Hindlimb muscle (tissue), 1 donor: ENCODE measurements at regions not wholly inside any gene's neighbourhood (a gene's known extent, or its start where the extent isn't known, plus 50 kb on each side); places are given as distances from the start of the nearest gene placed in this dataset.
"Not testable (repeated sequence)": the region's sequence is repeated elsewhere in the genome, so short reads cannot be mapped to it uniquely, and the experiment has no call there.

Experiments used
- DNase-seq: peaks from one replicate; pipeline ENCODE4 v3.0.0-alpha.2; 2013

DNA sequence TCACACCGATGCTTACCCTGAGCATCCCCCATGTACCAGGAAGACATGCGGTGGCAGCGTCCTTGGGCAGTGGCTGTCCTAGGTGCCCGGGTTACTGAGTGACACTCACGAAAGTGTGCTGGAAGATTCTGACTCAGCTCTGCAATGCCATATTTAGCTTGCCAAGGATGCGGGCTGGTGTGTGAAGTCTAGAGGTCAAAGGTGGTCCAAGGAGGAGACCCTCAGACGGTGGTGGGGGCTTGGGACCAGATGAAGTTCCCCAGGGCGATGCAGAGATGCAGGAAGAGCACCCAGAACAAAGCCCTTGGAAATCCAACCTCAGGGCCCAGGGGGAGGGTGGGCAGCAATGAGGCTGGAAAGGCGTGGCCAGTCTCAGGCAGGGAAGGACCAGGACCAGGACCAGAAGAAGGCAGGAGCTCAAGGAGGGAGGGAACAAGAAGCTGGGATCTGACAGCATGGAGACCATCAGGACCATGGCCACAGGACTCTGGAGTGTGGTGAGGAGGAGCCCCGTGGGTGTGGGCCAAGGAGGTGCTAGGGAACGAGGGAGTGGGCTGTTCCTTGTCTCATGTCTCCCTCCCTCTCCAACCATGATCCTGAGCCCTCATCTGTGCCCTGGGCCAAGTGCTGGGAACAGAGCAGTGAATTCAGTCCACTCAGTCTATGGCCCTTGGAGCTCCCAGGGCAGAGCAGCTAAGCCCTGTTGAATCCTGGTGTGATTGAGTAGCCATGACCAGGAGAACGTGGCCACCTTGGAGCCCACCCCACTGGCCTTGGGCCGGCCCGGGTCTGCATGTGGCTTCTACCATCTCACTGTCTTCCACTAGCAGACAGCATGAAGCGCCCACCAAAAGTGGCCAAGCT lies 310.1 kb upstream of the DIO3 start:
- no peak for DNase-seq

DNA sequence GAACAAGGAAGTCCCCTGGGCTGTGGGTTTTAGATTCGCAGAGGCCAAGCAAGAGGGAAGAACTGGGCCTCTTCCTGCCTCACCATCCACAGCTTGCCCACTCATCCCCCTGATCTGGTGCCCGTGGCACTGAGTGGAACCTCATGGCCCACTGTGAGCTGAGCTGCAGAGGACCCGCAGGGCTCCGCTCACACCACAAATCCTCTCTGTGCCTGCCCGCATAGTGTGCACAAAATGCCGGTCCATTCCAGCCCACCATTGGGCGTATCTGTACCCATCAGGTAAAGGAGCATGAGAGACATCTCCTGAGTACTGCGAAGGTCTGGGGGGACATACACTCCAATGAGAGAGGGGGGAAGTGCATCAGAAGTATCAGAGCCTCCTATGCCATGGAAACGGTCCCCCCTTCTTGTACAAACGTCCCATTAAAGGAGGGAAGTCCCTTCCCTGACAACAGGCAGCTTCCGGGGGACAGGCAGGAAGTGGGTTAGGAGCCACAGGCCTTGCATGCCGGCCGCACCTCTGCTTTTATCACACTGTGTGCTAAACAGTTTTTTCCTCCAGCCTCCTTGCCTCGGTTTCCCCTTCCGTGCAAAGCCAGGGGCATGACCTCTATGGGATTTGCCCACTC lies 309.4 kb upstream of the DIO3 start:
- DNase-seq = no peak

DNA sequence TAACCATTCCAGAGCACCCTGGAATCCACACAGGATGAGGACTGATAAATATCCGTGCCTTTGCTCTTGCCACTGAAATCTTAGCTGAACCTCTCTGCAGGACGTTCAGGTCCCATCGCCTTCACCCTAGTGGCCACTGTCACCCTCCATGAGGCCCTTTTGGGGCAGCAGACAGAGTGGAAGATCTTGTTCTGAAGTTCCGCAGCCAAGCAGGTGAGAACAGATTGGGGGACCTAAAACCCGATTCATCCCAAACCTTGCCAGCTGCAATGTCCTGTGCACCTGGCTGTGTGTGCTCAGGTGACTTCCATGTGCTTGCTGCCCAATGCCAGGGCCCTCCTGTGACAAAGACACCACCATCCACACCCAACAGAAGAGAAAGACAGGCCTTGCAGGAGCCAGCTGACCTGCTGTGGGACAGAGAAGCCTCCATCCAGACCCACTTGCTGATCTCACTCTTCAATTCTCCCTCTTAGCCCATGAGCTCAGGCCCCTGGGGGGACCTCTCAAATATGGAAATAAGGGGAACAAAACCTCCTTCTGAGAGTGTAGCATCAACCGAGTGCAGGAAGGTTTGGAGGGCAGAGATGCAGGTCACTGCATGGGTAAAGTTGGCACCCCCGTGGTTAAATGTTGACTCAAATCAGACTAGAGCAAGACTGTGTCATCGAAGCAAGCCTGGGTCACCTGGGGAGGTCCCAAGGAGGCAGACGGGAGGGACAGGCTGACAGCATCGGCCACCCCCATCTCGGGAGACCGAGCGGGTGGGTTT lies 308.7 kb upstream of the DIO3 start:
- DNase-seq = no peak

DNA sequence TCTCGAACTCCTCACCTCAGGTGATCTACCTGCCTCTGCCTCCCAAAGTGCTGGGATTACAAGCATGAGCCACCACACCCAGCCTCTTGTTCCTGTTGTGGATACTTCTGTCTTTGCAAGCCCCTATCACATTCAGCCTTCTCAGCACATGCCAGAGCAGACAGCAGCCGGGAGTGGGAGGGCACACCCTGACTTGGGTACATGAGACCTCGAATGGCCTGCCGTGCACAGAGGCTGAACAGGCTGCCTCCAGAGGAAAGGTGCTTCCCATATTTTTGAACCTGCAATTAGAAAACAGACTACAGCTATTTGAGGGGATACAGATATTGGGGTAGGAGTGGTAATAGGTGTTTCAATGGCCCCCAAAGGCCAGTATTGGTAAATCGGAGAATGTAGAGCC lies 307.3 kb upstream of the DIO3 start:
- DNase-seq = no peak

DNA sequence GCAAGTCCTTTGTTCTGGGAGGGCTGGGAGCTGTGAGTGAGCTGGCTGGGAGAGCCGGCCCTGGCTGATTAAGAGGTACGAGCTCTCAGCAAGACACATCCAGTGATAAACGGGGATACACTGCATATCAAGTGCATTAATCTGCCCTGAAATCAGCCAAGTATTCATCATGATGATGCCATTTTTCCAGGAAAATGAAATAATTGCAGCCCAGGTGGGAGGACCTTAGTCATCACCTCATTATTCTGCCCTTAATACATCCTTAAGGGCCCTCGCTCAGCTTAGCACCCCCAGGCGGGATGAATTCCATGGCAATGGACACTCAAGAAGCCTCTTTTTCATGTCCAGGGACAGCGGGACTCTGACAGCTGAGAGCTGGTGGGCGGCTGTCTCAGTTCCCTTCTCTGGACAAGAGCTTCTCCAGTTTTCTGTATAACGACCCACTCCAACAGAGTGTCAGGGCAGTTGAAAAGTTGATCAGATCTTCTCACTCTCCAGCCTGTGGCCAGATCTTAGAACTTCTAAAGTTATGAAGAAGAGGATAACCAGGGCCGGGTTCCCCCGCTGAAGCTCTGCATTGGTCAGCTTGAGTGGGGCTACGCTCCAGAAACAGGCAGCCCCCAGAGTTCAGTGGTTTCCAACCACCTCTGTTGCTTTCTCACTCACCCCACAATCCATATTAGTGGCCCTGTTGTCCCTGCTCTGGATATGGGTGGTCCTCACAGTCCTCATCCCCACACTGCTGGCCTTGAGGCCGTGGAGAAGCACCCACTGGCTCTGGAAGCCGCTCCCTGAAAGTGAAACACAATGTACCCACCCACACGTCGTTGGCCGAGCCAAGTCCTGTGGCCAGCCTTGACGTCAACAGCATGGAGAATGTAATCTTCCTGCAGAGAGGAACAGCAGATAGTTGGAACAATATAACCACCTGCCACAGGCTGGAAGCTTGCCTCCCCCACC lies 306.2 kb upstream of the DIO3 start:
- DNase-seq = peak; percentile 32

DNA sequence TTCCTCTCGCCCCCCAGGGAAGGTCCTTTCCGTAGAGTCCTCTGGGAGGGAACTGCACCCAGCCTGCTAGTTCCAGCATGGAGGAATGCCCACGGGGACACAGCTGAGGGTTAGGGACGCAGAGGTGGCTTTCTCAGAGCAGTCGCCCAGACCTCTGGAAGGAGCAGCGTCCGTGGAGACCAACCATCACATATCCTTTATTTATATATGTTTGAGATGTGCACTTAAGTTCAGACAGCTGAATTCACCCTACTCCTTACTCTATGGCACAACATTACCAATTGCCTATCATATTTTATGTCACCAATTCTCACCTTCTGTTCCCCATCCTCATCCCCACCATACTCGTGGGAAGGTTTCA lies 305.6 kb upstream of the DIO3 start:
- no peak for DNase-seq

DNA sequence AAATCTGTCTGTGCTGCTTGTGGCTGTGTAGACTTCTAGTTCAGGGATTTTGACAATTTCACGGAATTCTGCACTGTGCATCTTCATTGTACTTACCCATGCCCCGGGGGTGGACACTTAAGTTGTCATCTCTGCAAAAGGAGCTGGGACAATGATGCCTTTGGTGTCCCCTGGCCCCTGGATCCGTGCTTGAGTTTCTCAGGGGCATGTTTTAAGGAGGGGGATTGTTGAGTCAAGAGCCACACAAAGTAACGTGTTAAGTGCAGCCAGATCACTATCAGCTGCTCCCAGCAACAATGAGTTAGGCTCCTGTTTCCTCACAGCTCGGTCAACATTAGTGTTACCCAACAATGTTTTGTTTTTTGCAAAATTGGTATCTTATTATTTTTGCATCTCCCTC lies 305.0 kb upstream of the DIO3 start:
- no peak for DNase-seq

DNA sequence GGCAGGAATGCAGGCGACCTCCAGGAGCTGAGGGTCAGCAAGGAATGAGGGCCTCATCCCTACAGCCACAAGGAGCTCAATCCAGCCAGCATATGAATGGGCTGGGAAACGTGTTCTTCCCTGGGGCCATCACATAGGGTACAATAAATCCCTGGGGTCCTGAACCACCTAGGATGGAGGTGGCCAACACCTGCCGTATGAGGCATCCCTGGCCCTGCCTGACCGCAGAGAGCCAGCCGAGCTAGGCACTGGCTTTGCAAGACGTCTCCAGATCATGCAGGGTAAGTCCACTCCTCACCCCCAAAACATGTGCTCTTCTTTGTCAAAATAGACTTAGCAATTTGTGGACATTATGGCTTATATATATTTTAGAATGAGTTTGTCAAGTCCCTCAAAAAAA lies 303.7 kb upstream of the DIO3 start:
- no peak for DNase-seq

DNA sequence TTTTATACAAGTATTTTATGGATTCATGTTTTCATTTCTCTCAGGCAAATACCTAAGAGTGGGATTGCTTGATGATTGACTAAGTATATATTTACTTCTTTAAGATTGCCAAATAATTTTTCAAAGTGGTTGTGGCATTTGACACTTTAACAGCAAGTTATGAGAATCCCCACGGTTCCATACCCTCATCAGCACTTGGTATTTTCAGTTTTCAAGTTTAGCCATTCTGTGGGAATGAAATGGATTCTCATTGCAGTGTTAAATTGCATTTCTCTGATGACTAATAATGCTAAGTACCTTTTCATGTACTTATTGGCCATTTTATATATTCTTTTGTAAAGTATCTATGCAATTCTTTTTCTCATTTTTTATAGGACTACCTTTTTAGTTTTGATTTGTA lies 301.5 kb upstream of the DIO3 start:
- no peak for DNase-seq

DNA sequence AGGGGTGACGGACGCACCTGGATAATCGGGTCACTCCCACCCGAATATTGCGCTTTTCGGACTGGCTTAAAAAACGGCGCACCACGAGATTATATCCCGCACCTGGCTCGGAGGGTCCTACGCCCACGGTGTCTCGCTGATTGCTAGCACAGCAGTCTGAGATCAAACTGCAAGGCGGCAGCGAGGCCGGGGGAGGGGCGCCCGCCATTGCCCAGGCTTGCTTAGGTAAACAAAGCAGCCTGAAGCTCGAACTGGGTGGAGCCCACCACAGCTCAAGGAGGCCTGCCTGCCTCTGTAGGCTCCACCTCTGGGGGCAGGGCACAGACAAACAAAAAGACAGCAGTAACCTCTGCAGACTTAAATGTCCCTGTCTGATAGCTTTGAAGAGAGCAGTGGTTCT lies 294.9 kb upstream of the DIO3 start:
- DNase-seq = not testable (repeated sequence)

DNA sequence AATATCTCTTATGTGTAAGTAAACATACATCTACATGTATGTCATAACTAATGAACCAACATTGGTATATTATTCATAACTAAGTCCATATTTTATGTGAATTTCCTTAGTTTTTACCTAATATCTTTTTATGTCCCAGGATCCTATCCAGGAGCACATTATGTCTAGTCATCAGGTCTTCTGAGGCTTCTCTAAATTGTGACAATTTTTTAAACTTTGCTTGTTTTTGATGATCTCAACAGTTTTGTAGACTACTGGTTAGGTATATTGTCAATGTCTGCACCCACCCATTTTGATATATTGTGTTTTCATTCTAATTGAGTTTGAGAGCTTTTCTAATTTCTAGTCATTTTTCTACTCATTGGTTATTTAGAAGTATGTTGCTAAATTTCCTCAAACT lies 288.2 kb upstream of the DIO3 start:
- DNase-seq = no peak

DNA sequence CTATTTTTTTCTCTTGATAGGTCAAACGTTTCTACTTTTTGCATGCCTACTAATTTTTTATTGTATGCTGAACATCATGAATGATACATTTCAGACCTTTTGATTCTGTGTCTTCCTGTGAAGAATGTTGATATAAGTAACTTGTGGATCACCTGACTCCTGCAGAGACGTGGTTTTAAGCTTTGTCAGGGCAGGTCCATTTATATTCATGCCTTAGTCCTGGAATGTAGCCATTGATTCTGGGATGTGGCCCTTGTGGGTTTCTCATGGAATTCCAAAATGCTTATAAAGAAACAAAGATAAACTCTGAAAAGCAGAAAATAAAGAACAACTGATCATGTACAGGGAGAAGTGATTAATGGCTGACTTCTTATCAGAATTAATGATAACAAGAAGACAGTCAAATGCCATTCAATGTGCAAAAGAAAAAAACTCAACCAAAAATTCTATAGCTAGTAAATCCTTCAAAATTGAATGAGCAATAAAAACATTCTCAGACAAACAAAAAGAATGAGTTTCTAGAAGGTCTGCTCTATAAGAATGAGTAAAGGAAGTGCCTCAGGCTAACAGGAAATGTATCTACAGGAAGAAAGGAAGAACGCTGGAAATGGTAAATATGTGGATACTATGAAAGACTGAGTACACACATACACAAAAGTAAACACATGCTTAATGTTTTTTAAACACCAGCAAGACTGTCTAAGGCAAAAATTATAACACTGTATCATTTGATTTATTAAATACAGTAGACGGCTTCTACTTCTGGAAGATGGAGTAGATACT lies 284.8 kb upstream of the DIO3 start:
- DNase-seq = no peak

DNA sequence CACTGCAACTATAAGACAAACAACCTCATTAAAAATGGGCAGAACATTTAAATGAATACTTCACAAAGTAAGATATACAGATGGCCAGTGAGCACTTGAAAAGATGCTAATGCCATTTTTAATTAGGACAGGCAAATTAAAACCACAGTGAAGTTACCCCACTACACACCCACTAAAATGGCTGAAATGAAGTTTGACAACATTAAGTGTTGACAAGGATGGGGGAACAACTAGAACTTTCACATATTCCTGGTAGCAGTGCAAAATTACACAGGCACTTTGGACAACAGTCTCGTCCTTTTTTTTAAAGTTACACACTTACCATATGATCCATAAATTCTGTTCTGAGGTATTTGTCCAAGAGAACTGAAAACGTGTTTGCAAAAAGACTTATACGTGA lies 278.9 kb upstream of the DIO3 start:
- no peak for DNase-seq

DNA sequence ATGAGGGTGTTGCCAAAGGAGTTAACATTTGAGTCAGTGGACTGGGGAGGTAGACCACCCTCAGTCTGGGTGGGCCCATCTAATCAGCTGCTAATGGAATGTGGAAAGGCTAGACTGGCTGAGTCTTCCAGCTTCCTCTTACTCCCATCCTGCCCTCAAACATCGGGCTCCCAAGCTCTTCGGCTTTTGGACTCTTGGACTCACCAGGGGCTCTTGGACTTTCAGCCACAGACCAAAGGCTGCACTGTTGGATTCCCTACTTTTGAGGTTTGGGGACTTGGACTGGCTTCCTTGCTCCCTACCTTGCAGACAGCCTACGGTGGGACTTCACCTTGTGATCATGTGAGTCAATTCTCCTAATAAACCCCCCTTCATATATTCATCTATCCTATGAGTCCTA lies 276.6 kb upstream of the DIO3 start:
- no peak for DNase-seq

DNA sequence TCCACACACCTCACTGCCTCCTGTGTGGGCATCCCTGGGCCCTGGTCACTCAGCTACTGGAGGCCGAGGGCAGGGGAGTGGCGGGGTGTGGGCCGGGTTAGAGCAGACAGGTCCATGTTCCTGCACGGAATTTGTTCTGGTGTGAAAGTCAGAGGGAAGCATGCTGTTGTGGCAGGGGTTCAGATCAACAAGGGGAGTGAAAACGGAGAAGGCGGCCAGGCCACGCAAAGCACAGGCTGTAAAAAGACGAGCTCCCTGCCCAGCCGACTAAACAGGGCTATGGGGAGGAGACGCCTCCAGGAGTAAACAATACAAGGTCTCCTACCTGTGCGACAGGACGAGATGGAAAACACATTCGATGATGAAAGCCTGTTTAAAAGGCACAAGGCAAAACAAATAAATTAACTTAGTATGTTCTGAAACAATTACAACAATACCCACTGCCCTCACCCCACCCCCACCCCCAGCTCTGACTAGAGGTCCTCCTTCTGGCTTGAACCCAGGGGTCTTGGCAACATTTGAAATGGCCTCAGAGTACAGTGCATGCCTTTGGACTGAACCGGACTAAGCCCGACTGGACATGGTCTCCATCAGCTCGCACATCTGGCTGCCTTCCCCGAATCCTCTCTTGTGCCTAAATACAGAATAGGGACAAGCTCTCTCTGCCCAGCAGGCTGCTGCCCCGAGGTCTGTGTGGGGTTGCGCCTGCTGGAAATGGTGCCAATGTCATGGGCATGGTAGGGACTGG lies 274.9 kb upstream of the DIO3 start:
- DNase-seq = no peak

DNA sequence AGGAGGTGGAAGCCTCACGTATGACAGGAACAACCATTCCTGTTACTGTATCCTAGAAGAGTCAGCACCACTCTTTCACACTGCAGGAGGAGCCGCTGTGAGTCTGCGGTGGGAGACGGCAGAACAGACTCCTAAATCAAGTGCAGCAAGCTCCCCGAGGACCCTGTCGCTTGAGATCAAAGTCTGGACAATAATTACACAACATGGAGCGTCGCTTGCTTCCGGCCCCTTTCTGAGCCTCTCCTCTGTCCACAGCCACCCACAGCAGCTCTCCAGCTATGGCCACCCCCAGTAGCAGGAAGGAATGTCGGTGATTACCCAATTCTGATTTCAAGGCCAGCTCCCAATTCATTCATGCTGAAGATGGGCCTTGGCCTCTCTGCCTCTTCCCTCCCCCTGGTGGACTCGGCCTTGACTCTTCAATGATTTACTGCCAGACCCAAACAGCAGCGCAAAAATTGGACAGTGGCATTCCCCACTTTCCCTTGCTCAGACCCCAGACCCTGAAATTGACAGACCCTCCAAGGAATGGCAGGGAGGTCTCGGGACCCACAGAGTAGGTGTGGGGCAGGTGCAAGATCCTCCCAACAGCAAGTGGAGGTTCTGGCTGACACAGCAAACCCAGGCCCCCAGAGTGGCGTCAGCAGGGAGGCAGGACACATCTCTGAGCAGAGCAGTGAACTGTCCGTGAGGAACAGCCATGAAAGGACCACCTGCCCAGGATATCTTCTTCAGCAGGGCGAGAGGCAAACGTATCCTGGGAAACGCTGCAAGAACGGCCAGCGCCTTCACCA lies 272.7 kb upstream of the DIO3 start:
- DNase-seq = peak; percentile 8

DNA sequence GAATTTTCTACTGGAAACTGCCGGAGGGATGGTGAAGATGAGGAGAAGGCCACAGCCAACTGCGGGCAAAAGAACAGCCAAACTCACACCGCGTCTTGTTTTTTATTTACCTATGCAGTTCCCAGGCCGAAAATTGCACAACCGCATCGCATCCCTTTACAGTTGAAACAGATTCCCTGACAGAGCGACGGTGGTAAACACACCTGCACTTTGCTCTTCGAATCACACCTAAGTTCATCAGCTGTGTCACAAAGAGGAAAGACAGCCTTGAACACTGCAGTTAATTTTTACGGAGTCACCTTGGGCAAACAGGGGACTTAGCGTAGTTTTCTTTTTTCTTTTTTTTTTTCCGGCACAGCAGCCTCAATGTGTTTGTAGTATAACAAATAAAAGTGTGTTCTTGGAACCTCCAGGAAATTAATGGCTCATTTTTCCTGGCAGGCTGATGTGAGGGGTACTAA lies 272.0 kb upstream of the DIO3 start:
- DNase-seq = no peak

DNA sequence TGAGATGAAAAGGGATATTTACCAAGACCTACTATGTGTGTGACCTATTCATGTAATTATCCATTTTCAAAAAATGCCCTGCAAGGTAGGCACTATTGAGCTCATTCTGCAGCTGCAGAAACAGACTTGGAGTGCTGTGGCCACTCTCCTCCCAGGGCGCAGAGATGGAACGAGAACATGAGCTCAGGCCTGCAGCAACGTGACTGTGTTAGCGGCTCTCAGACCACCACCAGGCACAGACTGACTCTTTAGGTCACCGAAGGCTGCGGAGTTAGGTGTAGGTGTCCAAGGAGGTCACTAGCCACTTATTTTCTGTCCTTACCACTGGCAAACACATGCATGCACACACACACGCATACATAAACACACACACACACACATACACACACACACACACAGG lies 271.4 kb upstream of the DIO3 start:
- DNase-seq = no peak

DNA sequence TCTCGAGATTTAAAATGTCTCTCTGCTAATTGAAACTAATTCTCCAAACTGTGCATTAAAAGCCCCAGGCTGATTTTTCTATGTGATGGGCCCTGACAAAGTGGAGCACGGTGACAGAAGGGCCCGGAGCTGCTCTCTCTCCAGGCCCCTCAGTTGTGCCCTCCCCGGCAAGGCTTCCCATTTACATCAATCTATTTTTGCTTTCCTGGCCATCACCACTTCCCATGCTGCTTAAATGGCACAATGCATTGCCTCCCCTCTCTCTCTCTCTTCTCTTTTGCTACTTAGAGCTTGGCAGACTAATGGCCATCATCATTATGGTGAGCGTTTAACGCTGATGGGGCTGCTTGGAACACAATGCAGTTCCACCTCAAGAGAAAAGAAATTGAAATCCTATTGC lies 270.7 kb upstream of the DIO3 start:
- DNase-seq = no peak

DNA sequence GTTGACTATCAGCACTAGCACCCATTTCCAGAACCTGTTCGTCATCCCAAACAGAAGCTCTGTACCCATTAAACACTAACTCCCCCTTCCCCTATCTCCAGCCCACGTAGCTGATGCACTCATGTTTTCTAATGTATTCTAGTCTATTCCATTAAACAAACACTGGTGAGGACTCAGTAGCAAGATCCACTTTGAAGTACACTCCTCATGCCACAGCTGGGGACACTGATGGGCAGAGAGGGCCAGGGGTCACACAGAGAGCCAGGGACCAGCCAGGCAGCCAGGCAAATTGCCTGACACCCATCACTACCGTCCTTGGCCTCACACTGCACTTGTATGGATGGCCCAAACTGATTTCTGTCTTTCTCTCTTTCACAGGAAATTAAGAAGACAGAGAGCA lies 269.9 kb upstream of the DIO3 start:
- no peak for DNase-seq
